ENCODE measurements at regions not wholly inside any gene's neighbourhood (a gene's known extent, or its start where the extent isn't known, plus 50 kb on each side); places are given as distances from the start of the nearest gene placed in this dataset.

DNA sequence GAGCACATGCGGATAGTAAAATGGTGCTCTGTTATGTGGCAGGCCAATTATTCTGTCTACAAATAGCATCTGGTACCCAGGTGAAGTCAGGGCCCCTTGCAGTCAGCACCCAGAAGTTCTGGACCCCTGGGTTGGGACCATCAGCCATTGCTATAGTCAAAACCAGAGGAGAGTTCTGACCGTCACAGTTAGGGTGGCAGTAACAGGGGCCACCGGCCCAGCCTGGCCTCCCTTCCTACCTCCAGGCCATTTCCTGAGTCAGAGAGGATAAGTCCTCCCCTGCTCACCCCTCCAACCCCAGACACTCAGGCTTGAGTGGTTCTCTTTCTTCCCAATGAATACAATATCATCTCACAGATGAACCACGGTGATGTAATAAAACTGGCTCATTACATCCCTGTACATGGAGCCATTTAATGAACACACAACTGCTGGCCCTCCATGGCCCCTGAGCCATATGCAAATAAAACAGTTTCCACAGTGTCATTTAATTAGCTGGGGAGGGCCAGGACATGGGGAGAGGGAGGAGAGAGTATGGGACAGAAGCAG, 673.6 kb downstream of the MATN1 start:
- no peak overlapping the region for H3K4me3 ChIP-seq (ENCODE audit: low read depth, low read length)
- in situ Hi-C loops (cut with HindIII; ENCODE audit: low sequenced_read_pairs), result no loop called here
- no peak for DNase-seq (ENCODE audit: low read depth)
- TF ChIP-seq, protein P1, sequence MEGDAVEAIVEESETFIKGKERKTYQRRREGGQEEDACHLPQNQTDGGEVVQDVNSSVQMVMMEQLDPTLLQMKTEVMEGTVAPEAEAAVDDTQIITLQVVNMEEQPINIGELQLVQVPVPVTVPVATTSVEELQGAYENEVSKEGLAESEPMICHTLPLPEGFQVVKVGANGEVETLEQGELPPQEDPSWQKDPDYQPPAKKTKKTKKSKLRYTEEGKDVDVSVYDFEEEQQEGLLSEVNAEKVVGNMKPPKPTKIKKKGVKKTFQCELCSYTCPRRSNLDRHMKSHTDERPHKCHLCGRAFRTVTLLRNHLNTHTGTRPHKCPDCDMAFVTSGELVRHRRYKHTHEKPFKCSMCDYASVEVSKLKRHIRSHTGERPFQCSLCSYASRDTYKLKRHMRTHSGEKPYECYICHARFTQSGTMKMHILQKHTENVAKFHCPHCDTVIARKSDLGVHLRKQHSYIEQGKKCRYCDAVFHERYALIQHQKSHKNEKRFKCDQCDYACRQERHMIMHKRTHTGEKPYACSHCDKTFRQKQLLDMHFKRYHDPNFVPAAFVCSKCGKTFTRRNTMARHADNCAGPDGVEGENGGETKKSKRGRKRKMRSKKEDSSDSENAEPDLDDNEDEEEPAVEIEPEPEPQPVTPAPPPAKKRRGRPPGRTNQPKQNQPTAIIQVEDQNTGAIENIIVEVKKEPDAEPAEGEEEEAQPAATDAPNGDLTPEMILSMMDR (IDR thresholded peaks at IDR 0.05; ENCODE audit: low read depth, low read length, missing control alignments), result no peak

DNA sequence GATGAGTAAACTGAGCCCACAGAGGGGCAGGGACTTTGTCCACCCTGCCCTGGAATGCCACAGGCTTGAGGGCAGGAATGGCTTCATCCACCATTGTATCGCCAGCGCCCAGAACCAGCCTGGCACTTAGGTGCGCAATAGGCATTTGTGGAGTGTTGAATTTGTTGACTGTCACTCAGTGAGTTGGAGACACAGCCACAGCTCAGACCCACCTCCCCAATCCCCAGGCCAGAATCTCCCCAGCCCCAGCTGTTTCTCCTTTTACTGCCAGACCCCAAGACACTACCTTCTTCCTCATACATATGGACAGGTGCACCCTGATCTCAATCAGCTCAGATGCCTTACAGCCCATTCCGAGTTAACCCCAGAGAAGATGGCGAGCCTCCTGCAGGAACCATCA, 674.5 kb downstream of the MATN1 start:
- no peak for DNase-seq (ENCODE audit: low read depth)
- TF ChIP-seq, protein P1 (IDR thresholded peaks at IDR 0.05; ENCODE audit: low read depth, low read length, missing control alignments), result no peak
- H3K4me3 ChIP-seq (ENCODE audit: low read depth, low read length), result no peak overlapping the region
- in situ Hi-C loops (cut with HindIII; ENCODE audit: low sequenced_read_pairs), result no loop called here

DNA sequence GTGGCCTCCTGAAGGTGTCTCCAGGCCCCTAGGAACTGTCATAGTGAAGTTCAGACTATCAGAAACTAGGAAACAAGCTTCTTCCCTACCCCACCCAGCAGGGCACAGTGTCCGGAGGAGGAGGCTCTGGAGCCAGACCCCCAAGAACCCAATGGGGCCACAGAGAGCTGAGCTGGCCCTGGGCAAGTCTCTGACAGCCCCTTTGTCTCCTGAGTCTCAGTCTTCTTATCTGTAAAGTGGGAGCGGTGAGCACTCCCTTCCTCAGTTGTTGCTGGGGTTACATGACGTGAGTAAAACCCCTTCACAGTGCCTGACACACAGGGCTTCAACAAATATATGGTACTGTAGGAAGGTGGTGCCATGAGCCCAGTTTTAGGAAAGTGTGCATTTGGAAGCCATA, 675.8 kb downstream of the MATN1 start:
- in situ Hi-C loops (cut with HindIII; ENCODE audit: low sequenced_read_pairs), result no loop called here
- H3K4me3 ChIP-seq (ENCODE audit: low read depth, low read length), result no peak overlapping the region
- TF ChIP-seq, protein P1 (IDR thresholded peaks at IDR 0.05; ENCODE audit: low read depth, low read length, missing control alignments), result no peak
- DNase-seq (ENCODE audit: low read depth), result no peak

DNA sequence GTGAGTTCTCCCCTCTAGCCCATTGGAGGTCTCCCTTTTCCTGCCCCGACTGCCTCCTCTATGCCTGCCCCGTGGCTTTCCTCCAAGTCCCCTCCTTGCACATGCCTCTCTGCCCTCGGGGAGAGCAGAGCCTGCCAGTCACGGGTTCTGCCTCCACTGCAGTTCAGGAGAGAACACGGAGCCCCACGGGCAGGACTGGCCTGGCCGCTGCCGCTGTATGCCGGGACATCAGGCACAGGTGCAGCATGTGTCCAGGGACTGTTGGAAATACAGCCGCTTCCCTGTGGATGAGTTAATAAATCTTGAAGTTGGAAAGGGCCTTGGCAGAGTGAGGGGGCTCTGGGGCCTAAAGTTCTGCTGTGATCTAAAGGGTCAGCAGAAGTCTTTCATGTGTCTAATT, 676.6 kb downstream of the MATN1 start:
- TF ChIP-seq, protein P1 (IDR thresholded peaks at IDR 0.05; ENCODE audit: low read depth, low read length, missing control alignments), result no peak
- DNase-seq (ENCODE audit: low read depth), result no peak
- H3K4me3 ChIP-seq (ENCODE audit: low read depth, low read length), result no peak overlapping the region
- in situ Hi-C loops (cut with HindIII; ENCODE audit: low sequenced_read_pairs), result no loop called here

DNA sequence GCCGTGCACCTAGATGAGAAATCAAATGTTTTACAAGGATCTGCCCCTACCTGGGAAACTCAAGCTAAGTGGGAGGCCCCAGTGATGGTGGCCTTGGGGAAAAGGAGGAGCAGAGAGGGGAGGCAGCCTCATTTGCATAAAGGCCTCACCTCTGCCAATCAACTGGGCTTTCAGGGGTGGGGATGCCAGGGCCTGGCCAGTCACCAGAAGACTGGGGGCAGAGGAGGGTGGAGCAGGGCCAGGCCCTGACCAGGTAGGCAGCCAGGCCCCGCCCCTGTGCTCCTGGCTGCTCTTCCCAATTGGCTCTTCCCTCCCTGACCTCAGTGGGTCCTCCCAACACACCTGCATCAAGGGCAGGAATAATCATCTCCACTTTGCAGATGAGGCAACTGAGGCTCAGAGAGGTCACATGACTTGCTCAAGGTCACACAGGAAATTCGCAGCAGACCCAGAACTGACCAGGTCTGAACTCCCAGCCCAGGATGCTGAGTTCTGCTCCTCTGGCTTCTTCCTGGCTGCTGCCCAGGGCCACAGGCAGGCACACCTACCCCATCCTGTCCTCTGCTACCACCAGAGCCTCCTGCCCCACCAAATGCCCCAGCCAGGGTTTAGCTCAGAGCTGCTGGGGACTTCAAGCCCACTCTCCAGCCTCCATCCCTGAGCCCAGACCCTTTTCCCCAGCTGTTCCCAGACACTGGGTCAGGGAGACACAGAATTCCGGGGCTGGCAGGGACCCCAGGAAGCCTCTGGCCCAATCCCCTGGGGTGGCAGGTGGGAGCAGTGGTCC, 677.9 kb downstream of the MATN1 start:
- TF ChIP-seq, protein P1 (IDR thresholded peaks at IDR 0.05; ENCODE audit: low read depth, low read length, missing control alignments), result no peak
- no peak for DNase-seq (ENCODE audit: low read depth)
- in situ Hi-C loops (cut with HindIII; ENCODE audit: low sequenced_read_pairs), result no loop called here
- H3K4me3 ChIP-seq (ENCODE audit: low read depth, low read length), result no peak overlapping the region

DNA sequence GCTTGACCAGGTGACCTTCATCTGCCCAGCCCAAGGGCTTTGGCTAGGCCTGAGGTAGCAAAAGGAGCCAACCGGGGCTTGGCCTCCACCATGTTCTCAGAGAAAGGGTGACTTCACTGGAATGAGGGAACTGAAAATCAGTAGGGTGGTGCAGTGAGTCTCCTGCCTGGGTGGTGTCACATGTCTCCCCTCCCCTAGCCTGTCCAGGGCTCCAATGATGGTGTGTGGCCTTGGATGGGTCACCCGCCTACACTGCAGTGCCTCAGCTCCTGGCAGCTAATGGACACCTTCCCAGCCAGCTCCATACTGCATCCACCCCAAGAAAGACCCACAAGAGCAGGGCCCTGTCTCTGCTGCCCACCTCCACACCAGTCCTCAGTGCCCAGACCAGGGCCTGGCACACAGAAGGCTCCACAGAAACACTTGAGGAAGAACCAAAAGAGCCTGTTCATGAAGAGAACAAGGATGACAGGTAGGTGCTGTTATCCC, 678.7 kb downstream of the MATN1 start:
- DNase-seq (ENCODE audit: low read depth), result no peak
- TF ChIP-seq, protein P1 (IDR thresholded peaks at IDR 0.05; ENCODE audit: low read depth, low read length, missing control alignments), result no peak
- in situ Hi-C loops (cut with HindIII; ENCODE audit: low sequenced_read_pairs), result no loop called here
- H3K4me3 ChIP-seq (ENCODE audit: low read depth, low read length), result no peak overlapping the region
